ENCODE measurements at regions not wholly inside any gene's neighbourhood (a gene's known extent, or its start where the extent isn't known, plus 50 kb on each side); places are given as distances from the start of the nearest gene placed in this dataset.

GRCh38 chr6:10262505-10262904 lies 152.4 kb downstream of the TFAP2A start:
- TF ChIP-seq POLR2AphosphoS5 (IDR thresholded peaks at IDR 0.05; ENCODE audit: low read depth, low read length) (no peak), CTCF (IDR thresholded peaks at IDR 0.05) (no peak)

All from Panc1 (cell line).